K562 (cell line): ENCODE measurements at regions not wholly inside any gene's neighbourhood (a gene's known extent, or its start where the extent isn't known, plus 50 kb on each side); places are given as distances from the start of the nearest gene placed in this dataset.

ENCODE experiments used
- ATAC-seq: fragments of 200-7000 bp; cut with Tn5 transposase; 3 replicates; pipeline ENCODE4 v1.9.1; 2020; ENCODE audit warnings: moderate library complexity
- BruUV-seq: library from RNA; stranded (reverse); fragments of 400-500 nt; replicated peaks from 2 replicates; lab custom pipeline; 2021; lab: Mats Ljungman, UMichigan
- CTCF ChIA-PET: fragments of 300-600 bp; formaldehyde crosslinking; extraction: SDS; loops from one replicate; lab custom pipeline; 2021; ENCODE audit warnings: low intra/inter-chr PET ratio; lab: Yijun Ruan, JAX
- POLR2A ChIA-PET: fragments of 300-600, 350-650 bp; sonication (Branson Sonifier 250); formaldehyde crosslinking; extraction: SDS; loops from one replicate; lab custom pipeline; 2021; ENCODE audit warnings: antibody characterized with exemption, inconsistent platforms; lab: Yijun Ruan, JAX
- DNase-seq, 4 experiments: peaks; one replicate each; pipeline versions ENCODE4 v3.0.0 to v3.0.0-alpha.2; 2011 to 2018; ENCODE audit warnings: low spot score in 3 of 4, mixed read lengths in 3 of 4; ENCODE audit errors: extremely low read depth in 1 of 4
- FAIRE-seq: peaks from 2 replicates; lab custom pipeline; 2011; peaks lifted over from hg19 to GRCh38; lab: Jason Lieb, UNC
- H2AFZ ChIP-seq: 2 replicates; pipeline ENCODE4 v1.6.0; 2011; ENCODE audit warnings: low read depth, low read length, control low read depth, inconsistent platforms
- H3K27ac ChIP-seq: fragments of 200-600 bp; 3 replicates; pipeline ENCODE4 v1.8.0; 2011; ENCODE audit warnings: low read depth, mild to moderate bottlenecking, control low read depth, inconsistent platforms, low read length, moderate library complexity, mixed read lengths; ENCODE audit errors: extremely low read depth
- H3K27me3 ChIP-seq, 2 experiments: fragments of 300-600 bp in 1 of 2; 2 replicates in 1 of 2; 3 replicates in 1 of 2; pipeline versions ENCODE4 v1.6.0 to v1.8.0; 2011; ENCODE audit warnings: inconsistent platforms in 2 of 2, low read length in 2 of 2, mild to moderate bottlenecking in 1 of 2, mixed read lengths in 1 of 2, moderate library complexity in 1 of 2; ENCODE audit not compliant: control insufficient read depth in 2 of 2, insufficient read depth in 2 of 2
- H3K36me3 ChIP-seq: fragments of 300-600 bp; 3 replicates; pipeline ENCODE4 v1.8.0; 2011; ENCODE audit warnings: mild to moderate bottlenecking, low read length, inconsistent platforms; ENCODE audit not compliant: control insufficient read depth, insufficient read depth
- H3K4me1 ChIP-seq, 2 experiments: fragments of 200-600 bp in 1 of 2; replicated peaks in 1 of 2; 2 replicates in 1 of 2; 3 replicates in 1 of 2; pipeline versions ENCODE4 v1.5.1 to v1.8.0; 2011; ENCODE audit warnings: inconsistent platforms in 2 of 2, low read length in 2 of 2, mild to moderate bottlenecking in 1 of 2, mixed read lengths in 1 of 2, moderate library complexity in 1 of 2; ENCODE audit not compliant: control insufficient read depth in 2 of 2, insufficient read depth in 2 of 2
- H3K4me2 ChIP-seq: 2 replicates; pipeline ENCODE4 v1.6.1; 2011; ENCODE audit warnings: low read length, control low read depth, inconsistent platforms, mixed read lengths; ENCODE audit not compliant: insufficient read depth
- H3K4me3 ChIP-seq: fragments of 200-600 bp; sonication (generic), shearing (Covaris generic); 2 replicates; pipeline ENCODE4 v1.5.1; 2016; ENCODE audit warnings: control low read depth, inconsistent platforms
- H3K79me2 ChIP-seq: fragments of 200-600 bp; 3 replicates; pipeline ENCODE4 v1.8.0; 2011; ENCODE audit warnings: low read length, inconsistent platforms; ENCODE audit not compliant: control insufficient read depth, insufficient read depth
- H3K9ac ChIP-seq, 2 experiments: 2 replicates each; pipeline versions ENCODE4 v1.6.0 to v1.6.1; 2011; ENCODE audit warnings: low read depth in 2 of 2, low read length in 2 of 2, control low read depth in 1 of 2, inconsistent platforms in 1 of 2, mild to moderate bottlenecking in 1 of 2, mixed read lengths in 1 of 2; ENCODE audit not compliant: insufficient read depth in 1 of 2
- H3K9me1 ChIP-seq: one replicate; pipeline ENCODE4 v1.6.0; 2011; ENCODE audit warnings: inconsistent platforms, mild to moderate bottlenecking, low read length, moderate library complexity; ENCODE audit not compliant: control insufficient read depth, insufficient read depth
- H3K9me3 ChIP-seq: replicated peaks from 2 replicates; pipeline ENCODE4 v1.5.1; 2011; ENCODE audit warnings: low read depth, low read length, inconsistent platforms; ENCODE audit not compliant: control insufficient read depth, insufficient read depth
- H4K20me1 ChIP-seq: replicated peaks from 2 replicates; pipeline ENCODE4 v1.6.1; 2011; ENCODE audit warnings: low read length, inconsistent platforms, mixed read lengths; ENCODE audit not compliant: control insufficient read depth, insufficient read depth
- ARID3A ChIP-seq: IDR thresholded peaks from 2 replicates; pipeline ENCODE4 v1.6.1; 2012; ENCODE audit warnings: low read depth, low read length, improper control_type of control experiment, borderline replicate concordance
- BRD9 ChIP-seq: fragments of 450-650 bp; IDR thresholded peaks from 2 replicates; pipeline ENCODE4 v1.6.1; 2018; ENCODE audit warnings: low read depth; ENCODE audit not compliant: partially characterized antibody
- CBFB ChIP-seq: sonication (generic); formaldehyde crosslinking; IDR thresholded peaks from 2 replicates; pipeline ENCODE4 v1.4.0; 2020; ENCODE audit warnings: mild to moderate bottlenecking, missing genetic modification reagents
- ETS2 ChIP-seq: IDR thresholded peaks from 2 replicates; pipeline ENCODE4 v1.6.1; 2016; ENCODE audit warnings: borderline replicate concordance, missing genetic modification characterization, mild to moderate bottlenecking, moderate library complexity, missing compliant biosample characterization; ENCODE audit not compliant: poor library complexity, severe bottlenecking
- FOS ChIP-seq: IDR thresholded peaks from 3 replicates; pipeline ENCODE4 v1.6.1; 2011; ENCODE audit not compliant: insufficient read length; ENCODE audit errors: extremely low read depth
- HDAC6 ChIP-seq: IDR thresholded peaks from 2 replicates; pipeline ENCODE4 v1.6.1; 2012; ENCODE audit warnings: low read depth, mild to moderate bottlenecking, control low read depth, inconsistent platforms, low read length, moderate library complexity
- POLR2H ChIP-seq: IDR thresholded peaks from 2 replicates; pipeline ENCODE4 v1.6.1; 2016; ENCODE audit warnings: missing genetic modification characterization, low read depth, mild to moderate bottlenecking, control low read depth, missing compliant biosample characterization, moderate library complexity
- RB1 ChIP-seq: fragments of 450-650 bp; IDR thresholded peaks from 2 replicates; pipeline ENCODE4 v1.6.1; 2017; ENCODE audit warnings: low read depth, mild to moderate bottlenecking
- SP1 ChIP-seq: sonication (generic); formaldehyde crosslinking; IDR thresholded peaks from 2 replicates; pipeline ENCODE4 v1.8.1; 2022; ENCODE audit warnings: mild to moderate bottlenecking, missing genetic modification reagents
- STAG1 ChIP-seq: sonication (generic); formaldehyde crosslinking; IDR thresholded peaks from 2 replicates; pipeline ENCODE4 v1.5.0; 2020; ENCODE audit warnings: missing genetic modification reagents, borderline replicate concordance
- ZC3H4 ChIP-seq: sonication (generic); formaldehyde crosslinking; IDR thresholded peaks from 2 replicates; pipeline ENCODE4 v1.9.0; 2021; ENCODE audit warnings: missing genetic modification reagents, borderline replicate concordance
- ZNF134 ChIP-seq: fragments of 250-450 bp; sonication (Bioruptor Pico); conservative IDR thresholded peaks from 2 replicates; pipeline ENCODE4 v1.4.0; 2020
- ZNF431 ChIP-seq: sonication (generic); formaldehyde crosslinking; IDR thresholded peaks from 2 replicates; pipeline ENCODE4 v1.8.0; 2022; ENCODE audit warnings: mild to moderate bottlenecking, missing genetic modification reagents
- WGBS: fragments of 100-300 bp; shearing (Covaris generic); methylation state at CpG from one replicate; pipeline ENCODE4 v1.1.6; 2016; ENCODE audit warnings: low coverage, mixed read lengths; ENCODE audit not compliant: insufficient coverage; ENCODE audit errors: missing lambda C conversion rate; 5-methylcytosine and 5-hydroxymethylcytosine counted together
- in situ Hi-C: fragments of 300-500 bp; cut with MboI; formaldehyde crosslinking; loops from 4 replicates; pipeline ENCODE4 v1.15.0; 2018; ENCODE audit warnings: inconsistent platforms, mixed read lengths
- intact Hi-C: fragments of 100-400 bp; cut with micrococcal nuclease; formaldehyde crosslinking; loops from 2 replicates; pipeline ENCODE4 v1.14.2; 2022

GRCh38 chr14:98606041-98606640 is 665.9 kb downstream of the BCL11B start (continued):
- TF ChIP-seq ETS2 (tag) (no peak), CBFB (CRISPR knock-in tag) (no peak), SP1 (CRISPR knock-in tag) (no peak), POLR2H (tag) (no peak), FOS (no peak), RB1 (no peak)
- TF ChIP-seq, all 486 proteins: peak for 0

- ATAC-seq (no peak), FAIRE-seq (no peak), DNase-seq (no peak)
- H3K79me2 ChIP-seq: no peaks in the 10 kb centered on the region
- H3K9ac ChIP-seq: no peak overlapping the region
- in situ Hi-C loops: no loop called here
- ChIA-PET POLR2A (no interaction called here), CTCF (no interaction called here)
- H3K9me3 ChIP-seq: no peaks in the 10 kb centered on the region
- H3K4me2 ChIP-seq: no peak overlapping the region
- intact Hi-C loops: no loop called here
- no peak overlapping the region for H3K4me3 ChIP-seq
- BruUV-seq: no TSS peak
- no peak overlapping the region for H2AFZ ChIP-seq
- H3K9me1 ChIP-seq: no peaks in the 10 kb centered on the region
- no peaks in the 10 kb centered on the region for H3K27me3 ChIP-seq
- H3K36me3 ChIP-seq: no peaks in the 10 kb centered on the region
- no peaks in the 10 kb centered on the region for H3K4me1 ChIP-seq
- WGBS: 0% methylated on average over 4 of the region's 4 CpGs
- H4K20me1 ChIP-seq: no peaks in the 10 kb centered on the region
- H3K27ac ChIP-seq: no peak overlapping the region
- TF ChIP-seq ZC3H4 (CRISPR knock-in tag) (no peak), ZNF431 (CRISPR knock-in tag) (no peak), ARID3A (no peak), BRD9 (no peak), STAG1 (CRISPR knock-in tag) (no peak), HDAC6 (no peak), ZNF134 (CRISPR knock-in tag) (no peak)
Measured at GRCh38 chr14:98606816-98607215, 665.2 kb downstream of the BCL11B start.
